ENCODE measurements at regions not wholly inside any gene's neighbourhood (a gene's known extent, or its start where the extent isn't known, plus 50 kb on each side); places are given as distances from the start of the nearest gene placed in this dataset.

DNA sequence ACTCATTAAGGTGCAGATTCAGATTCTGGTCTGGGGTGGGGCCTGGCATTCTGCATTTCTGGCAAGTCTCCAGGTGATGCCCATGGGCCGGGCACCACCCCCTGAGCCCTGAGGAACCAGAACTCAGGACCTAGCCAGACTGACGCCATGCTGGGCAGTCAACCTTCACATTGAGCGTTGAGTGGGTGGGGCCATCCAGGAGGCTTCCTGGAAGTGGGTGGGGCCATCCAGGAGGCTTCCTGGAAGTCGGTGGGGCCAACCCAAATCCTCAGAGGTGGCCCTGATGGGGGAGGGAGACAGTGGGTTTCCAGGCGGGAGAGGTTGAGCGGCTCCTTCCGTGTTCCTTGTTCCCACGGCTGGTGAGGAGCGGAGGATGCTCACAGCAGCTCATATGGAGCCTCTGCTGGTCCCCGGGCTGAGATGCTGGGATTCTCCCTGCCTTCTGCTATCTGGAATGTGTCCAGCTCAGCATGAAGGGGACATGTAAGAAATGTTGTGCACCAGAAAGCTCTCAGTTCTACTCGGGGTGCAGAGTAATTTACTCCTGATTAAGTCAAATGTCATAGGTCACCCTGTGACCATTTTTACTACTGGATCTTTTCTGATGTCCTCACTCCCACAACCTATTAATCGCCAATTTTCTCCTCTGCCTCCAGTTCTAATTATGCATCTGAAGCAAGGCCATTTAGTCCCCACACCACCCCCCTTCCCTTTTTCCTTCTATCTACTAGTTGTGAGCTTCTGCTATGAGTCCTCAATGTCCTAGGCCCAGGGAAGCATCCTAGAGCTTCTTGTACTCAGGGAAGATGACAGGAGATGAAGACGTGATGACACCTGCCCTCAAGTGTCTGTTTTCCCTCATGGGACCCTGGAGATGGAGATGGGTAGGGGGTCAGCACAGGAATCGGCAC lies 435.4 kb downstream of the PTPRU start:
- TF ChIP-seq POLR2A (IDR thresholded peaks at IDR 0.05) (no peak), POLR2AphosphoS5 (IDR thresholded peaks at IDR 0.05) (no peak)
- TF ChIP-seq, protein P1, sequence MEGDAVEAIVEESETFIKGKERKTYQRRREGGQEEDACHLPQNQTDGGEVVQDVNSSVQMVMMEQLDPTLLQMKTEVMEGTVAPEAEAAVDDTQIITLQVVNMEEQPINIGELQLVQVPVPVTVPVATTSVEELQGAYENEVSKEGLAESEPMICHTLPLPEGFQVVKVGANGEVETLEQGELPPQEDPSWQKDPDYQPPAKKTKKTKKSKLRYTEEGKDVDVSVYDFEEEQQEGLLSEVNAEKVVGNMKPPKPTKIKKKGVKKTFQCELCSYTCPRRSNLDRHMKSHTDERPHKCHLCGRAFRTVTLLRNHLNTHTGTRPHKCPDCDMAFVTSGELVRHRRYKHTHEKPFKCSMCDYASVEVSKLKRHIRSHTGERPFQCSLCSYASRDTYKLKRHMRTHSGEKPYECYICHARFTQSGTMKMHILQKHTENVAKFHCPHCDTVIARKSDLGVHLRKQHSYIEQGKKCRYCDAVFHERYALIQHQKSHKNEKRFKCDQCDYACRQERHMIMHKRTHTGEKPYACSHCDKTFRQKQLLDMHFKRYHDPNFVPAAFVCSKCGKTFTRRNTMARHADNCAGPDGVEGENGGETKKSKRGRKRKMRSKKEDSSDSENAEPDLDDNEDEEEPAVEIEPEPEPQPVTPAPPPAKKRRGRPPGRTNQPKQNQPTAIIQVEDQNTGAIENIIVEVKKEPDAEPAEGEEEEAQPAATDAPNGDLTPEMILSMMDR (IDR thresholded peaks at IDR 0.05 in 8 of 11, conservative IDR thresholded peaks at IDR 0.05 in 3 of 11), result no peak

All from spleen (tissue), 7 donors.